Neural cell (in vitro differentiated cells): ENCODE measurements at regions not wholly inside any gene's neighbourhood (a gene's known extent, or its start where the extent isn't known, plus 50 kb on each side); places are given as distances from the start of the nearest gene placed in this dataset.

Source experiments
- SMC3 ChIP-seq: fragments of 450-650 bp; conservative IDR thresholded peaks from 2 replicates; pipeline ENCODE4 v1.6.1; 2014; ENCODE audit warnings: antibody characterized with exemption, mild to moderate bottlenecking, moderate library complexity; ENCODE audit not compliant: poor library complexity
- TAF1 ChIP-seq: IDR thresholded peaks from 2 replicates; pipeline ENCODE4 v1.6.1; 2012; ENCODE audit warnings: low read depth

DNA sequence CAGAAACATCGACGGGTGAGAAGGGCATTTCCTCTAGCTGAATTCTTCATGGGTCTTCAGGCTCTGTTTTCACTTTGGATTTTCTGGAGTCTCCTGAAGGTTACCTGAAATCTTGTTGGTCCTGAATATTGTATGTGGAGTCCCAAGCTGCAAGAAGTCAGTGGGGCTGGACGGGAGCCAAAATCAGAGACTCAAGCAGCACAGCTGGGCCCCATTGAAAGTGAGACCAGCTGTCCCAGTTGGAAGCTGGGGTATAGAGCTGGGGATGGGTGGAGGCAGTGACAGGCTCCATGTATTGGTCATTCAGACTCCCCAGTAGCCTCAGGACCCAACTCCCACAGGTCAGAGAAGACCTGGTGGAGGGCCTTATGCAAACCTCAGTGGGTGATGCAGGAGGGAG is 111.3 kb upstream of the MLN start:
- TF ChIP-seq TAF1 (no peak), SMC3 (no peak)
